Stimulated activated CD4-positive, alpha-beta T cell treated with anti-CD3 and anti-CD28 coated beads, Interleukin-12 subunit alpha, Interleukin-12 subunit beta, amount 100 ng/mL, for 24 hours (primary cell): ENCODE measurements at regions not wholly inside any gene's neighbourhood (a gene's known extent, or its start where the extent isn't known, plus 50 kb on each side); places are given as distances from the start of the nearest gene placed in this dataset.

Experiments
- DNase-seq, 2 experiments: peaks; one replicate each; pipeline ENCODE4 v3.0.0-alpha.2; 2020; ENCODE audit warnings: low read depth in 2 of 2

GRCh38 chr11:131052367-131052766 lies 136.1 kb upstream of the SNX19 start:
- no peak for DNase-seq

- DNase-seq = no peak
Observed at GRCh38 chr11:131056036-131056435, 139.8 kb upstream of the SNX19 start.

- DNase-seq = no peak
Observed at GRCh38 chr11:131063638-131064037, 147.4 kb upstream of the SNX19 start.

GRCh38 chr11:131064373-131064991 lies 148.2 kb upstream of the SNX19 start:
- peak in 1 of 2 experiments; percentile 29 for DNase-seq

DNA sequence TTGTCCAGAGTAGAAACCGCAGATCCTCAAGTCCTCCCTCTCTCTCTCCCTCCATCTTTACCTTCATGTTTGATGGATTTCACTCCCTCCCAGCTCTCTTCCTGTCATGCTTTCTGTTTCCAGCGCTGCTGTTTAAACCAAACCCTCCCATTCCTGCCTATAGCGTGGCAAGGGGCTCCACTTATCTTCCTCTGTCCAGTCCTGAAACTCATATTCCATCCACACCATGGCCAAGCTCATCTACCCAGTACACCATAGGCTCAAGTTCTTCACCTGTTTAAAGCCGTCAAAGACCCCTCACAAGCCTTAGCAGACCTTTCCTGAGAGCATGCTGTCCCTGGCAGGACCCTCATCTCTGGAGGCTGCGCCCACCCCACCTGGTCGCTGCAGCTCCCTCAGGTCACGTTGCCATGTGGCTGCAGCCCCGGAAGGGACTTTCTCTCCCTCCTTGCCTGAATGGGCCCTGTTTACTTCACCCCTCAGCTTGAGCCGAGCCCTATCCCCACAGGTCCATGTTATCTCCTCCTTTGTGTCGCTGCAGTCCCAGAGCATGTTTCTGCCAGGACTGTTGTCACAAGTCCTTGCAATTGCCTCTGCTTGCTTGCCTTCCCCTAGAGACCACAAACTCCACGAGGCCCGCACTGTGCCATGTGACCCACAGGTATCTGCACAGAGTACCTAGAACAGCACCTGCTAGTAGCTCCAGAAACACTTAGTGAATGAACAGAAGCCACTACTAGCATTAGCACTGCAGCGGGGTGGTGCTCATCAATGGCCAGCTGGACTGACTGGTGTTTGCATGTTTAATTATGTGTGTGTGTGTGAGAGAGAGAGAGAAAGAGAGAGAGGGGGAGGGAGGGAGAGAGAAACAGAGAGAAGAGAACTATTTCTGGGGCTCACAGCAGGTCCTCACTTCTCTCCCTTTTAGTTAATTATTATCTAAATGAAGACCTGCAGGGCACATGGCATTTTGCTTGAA lies 149.4 kb upstream of the SNX19 start:
- no peak for DNase-seq

GRCh38 chr11:131066551-131066950 lies 150.3 kb upstream of the SNX19 start:
- DNase-seq = no peak

- no peak for DNase-seq
Observed at GRCh38 chr11:131070365-131070764, 154.1 kb upstream of the SNX19 start.

DNA sequence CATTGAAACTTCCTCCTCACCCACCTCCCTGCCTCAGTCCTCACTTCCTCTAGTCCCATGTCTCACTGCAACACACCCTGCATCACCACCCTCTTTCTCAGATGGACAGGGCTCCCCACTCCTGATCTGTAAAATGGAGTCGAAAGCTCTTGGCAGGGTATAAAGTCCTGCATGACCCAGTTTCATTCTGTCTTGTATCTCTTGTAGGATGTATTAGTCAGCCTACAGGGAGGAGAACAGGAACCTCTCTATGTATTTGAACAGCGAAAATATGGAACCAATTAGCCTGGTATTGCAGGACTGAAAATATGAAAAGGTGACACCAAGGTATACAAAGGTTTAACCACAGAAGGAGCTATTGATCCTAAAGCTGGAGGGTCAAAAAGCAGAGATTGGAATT lies 156.9 kb upstream of the SNX19 start:
- DNase-seq = no peak

GRCh38 chr11:131074573-131074972 lies 158.3 kb upstream of the SNX19 start:
- DNase-seq = no peak

DNA sequence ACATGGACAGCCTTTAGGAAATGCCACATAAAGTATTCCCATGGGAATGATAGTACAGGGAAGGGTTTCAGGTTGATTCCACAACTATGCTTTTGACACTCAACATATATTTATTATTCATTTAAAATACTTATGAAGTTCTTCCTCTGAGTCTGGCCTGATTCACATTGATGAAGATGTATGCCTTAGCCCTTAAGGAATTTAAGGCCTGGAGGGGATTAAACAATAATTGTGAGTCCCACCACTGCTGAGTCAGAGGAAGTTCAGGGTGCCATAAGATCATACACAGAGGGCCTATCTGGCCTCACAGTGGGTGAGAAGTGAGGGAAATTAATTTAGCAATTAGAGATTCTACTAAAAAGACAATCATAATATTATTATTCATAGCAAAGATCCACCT lies 161.1 kb upstream of the SNX19 start:
- DNase-seq = no peak

- no peak for DNase-seq
Observed at GRCh38 chr11:131079036-131079435, 162.8 kb upstream of the SNX19 start.

GRCh38 chr11:131089727-131090245 lies 173.5 kb upstream of the SNX19 start:
- no peak for DNase-seq

- DNase-seq = no peak
Observed at GRCh38 chr11:131092469-131092868, 176.2 kb upstream of the SNX19 start.

GRCh38 chr11:131094827-131095226 lies 178.5 kb upstream of the SNX19 start:
- DNase-seq = no peak

- no peak for DNase-seq
Observed at GRCh38 chr11:131095511-131096185, 179.4 kb upstream of the SNX19 start.

- DNase-seq = no peak
Observed at GRCh38 chr11:131099013-131099412, 182.7 kb upstream of the SNX19 start.

- no peak for DNase-seq
Observed at GRCh38 chr11:131099746-131100145, 183.5 kb upstream of the SNX19 start.

- DNase-seq = no peak
Observed at GRCh38 chr11:131108760-131109159, 192.5 kb upstream of the SNX19 start.

DNA sequence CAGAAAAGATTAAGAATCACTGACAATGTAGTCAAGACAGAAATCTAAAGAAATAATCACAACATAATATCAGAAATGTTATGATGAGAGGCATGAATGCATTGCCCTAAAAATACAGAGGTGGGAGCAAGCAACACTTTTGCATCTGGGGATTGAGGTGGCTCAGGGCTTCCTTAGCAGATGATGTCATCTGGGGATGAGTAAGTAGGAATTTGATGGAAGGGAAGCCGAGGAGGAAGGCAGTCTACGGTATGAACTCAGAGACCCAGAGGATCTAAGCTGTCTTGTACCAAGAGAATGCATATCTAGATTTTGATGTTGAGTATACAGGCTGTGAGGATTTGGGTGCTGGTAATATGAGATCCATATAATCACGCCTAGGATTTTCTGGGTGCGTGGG lies 193.0 kb upstream of the SNX19 start:
- DNase-seq = no peak

GRCh38 chr11:131109790-131110189 lies 193.5 kb upstream of the SNX19 start:
- no peak for DNase-seq

DNA sequence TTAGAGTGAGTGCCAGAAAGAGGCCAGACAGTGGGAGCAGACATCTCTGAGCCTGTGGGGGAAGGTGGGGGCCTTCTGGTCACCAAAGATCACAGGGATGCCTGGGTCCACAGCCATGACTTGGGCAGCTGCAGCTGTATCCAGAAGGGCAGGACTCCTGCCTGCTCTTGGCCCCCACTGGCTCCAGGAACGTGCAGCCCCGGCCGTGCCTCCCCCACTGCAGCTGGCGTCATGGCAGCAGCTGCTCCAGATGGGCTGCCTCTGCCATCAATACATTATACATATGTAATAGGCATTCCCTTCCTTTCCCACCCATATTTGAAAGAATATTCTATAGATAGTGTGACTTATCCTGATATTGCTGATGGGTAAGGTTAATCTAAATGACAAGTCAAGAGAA lies 195.5 kb upstream of the SNX19 start:
- DNase-seq = no peak

DNA sequence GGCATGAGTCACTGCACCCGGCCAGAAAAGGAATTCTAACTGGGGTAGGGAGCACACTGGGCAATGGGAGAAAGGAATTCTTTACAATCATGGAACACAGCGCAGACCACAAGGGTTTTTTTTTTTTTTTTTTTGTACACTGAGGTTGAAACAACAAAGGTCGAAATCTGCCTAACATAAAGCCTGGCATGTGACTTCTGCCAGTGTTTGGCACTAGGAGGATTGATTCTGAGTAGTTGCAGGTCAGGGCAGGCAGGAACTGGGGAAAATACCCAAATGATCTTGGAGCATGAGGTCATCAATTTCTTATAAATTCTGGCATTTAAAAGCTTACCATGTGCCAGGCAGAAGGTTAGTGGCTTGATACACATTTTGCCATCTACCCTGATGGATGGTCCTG lies 202.0 kb upstream of the SNX19 start:
- DNase-seq = no peak
